Gastroesophageal sphincter (tissue), 4 donors: ENCODE measurements at regions not wholly inside any gene's neighbourhood (a gene's known extent, or its start where the extent isn't known, plus 50 kb on each side); places are given as distances from the start of the nearest gene placed in this dataset.

Source experiments
- ATAC-seq: fragments of 150-250 bp; one replicate; pipeline ENCODE4 v1.9.1; 2016; ENCODE audit warnings: mild to moderate bottlenecking, moderate library complexity
- H3K27ac ChIP-seq, 4 donors: fragments of 200-600 bp; sonication (generic) in 3 of 4; 1 replicate in 3 of 4; 2 replicates in 1 of 4; pipeline ENCODE4 v1.5.1; 2016 to 2019
- H3K27me3 ChIP-seq: fragments of 200-600 bp; sonication (generic); one replicate; pipeline ENCODE4 v1.5.1; 2019
- H3K36me3 ChIP-seq, 2 donors: fragments of 200-600 bp; sonication (generic); one replicate each; pipeline ENCODE4 v1.5.1; 2019; ENCODE audit warnings: control low read depth in 1 of 2
- H3K4me1 ChIP-seq, 3 donors: fragments of 200-600 bp; sonication (generic); 1 replicate in 2 of 3; 2 replicates in 1 of 3; pipeline ENCODE4 v1.5.1; 2016 to 2019; ENCODE audit warnings: control low read depth in 2 of 3
- H3K4me3 ChIP-seq, 2 donors: fragments of 200-600 bp; sonication (generic); one replicate each; pipeline ENCODE4 v1.5.1; 2019; ENCODE audit warnings: mild to moderate bottlenecking in 1 of 2, moderate library complexity in 1 of 2
- H3K9me3 ChIP-seq, 3 donors: fragments of 200-600 bp; sonication (generic); one replicate each; pipeline ENCODE4 v1.5.1; 2017 to 2019; ENCODE audit warnings: control low read depth in 2 of 3
- CTCF ChIP-seq, 4 experiments: fragments of 200-600 bp in 2 of 4; fragments of 450-650 bp in 2 of 4; sonication (generic) in 1 of 4; IDR thresholded peaks; one replicate each; pipeline ENCODE4 v1.5.1; 2017 to 2019; ENCODE audit warnings: antibody characterized with exemption in 4 of 4, mild to moderate bottlenecking in 2 of 4, moderate library complexity in 2 of 4
- EP300 ChIP-seq: sonication (generic); formaldehyde crosslinking; IDR thresholded peaks from one replicate; pipeline ENCODE4 v1.6.1; 2017; ENCODE audit warnings: antibody characterized with exemption, mild to moderate bottlenecking
- POLR2A ChIP-seq, 2 donors: fragments of 450-650 bp; IDR thresholded peaks; one replicate each; pipeline ENCODE4 v1.6.1; 2017; ENCODE audit warnings: antibody characterized with exemption in 2 of 2, mild to moderate bottlenecking in 2 of 2, moderate library complexity in 1 of 2
- POLR2AphosphoS5 ChIP-seq: sonication (generic); formaldehyde crosslinking; IDR thresholded peaks from one replicate; pipeline ENCODE4 v1.6.1; 2017; ENCODE audit warnings: antibody characterized with exemption
- WGBS, 2 donors: methylation state at CpG; one replicate each; pipeline ENCODE4 v1.1.5; 2018; ENCODE audit warnings: low coverage in 1 of 2; 5-methylcytosine and 5-hydroxymethylcytosine counted together

GRCh38 chr4:182017038-182017437, 226.2 kb upstream of the TENM3 start:
- Histone ChIP-seq H3K4me1 (no peaks in the 10 kb centered on the region), H3K36me3 (no peaks in the 10 kb centered on the region), H3K27ac (no peak overlapping the region), H3K27me3 (no peaks in the 10 kb centered on the region), H3K9me3 (no peaks in the 10 kb centered on the region), H3K4me3 (no peak overlapping the region)
- TF ChIP-seq EP300 (no peak), POLR2A (IDR thresholded peaks at IDR 0.05) (no peak), POLR2AphosphoS5 (no peak), CTCF (IDR thresholded peaks at IDR 0.05) (no peak)
- 90% methylated on average over 2 to 5 of the region's 5 CpGs for WGBS, 2 donors
- ATAC-seq = no peak

- no peak overlapping the region for H3K27ac ChIP-seq
- no peak overlapping the region for H3K4me3 ChIP-seq
- no peaks in the 10 kb centered on the region for H3K9me3 ChIP-seq
- H3K4me1 ChIP-seq = no peaks in the 10 kb centered on the region
- H3K27me3 ChIP-seq = no peaks in the 10 kb centered on the region
- ATAC-seq = no peak
- 88 to 92% methylated on average over 2 of the region's 2 CpGs for WGBS, 2 donors
- TF ChIP-seq CTCF (IDR thresholded peaks at IDR 0.05) (no peak), POLR2A (IDR thresholded peaks at IDR 0.05) (no peak)
- no peaks in the 10 kb centered on the region for H3K36me3 ChIP-seq
Observed at GRCh38 chr4:182018691-182019090, 224.5 kb upstream of the TENM3 start.

GRCh38 chr4:182019148-182019652, 224.0 kb upstream of the TENM3 start:
- Histone ChIP-seq H3K4me3 (no peak overlapping the region), H3K36me3 (no peaks in the 10 kb centered on the region), H3K9me3 (no peaks in the 10 kb centered on the region), H3K27me3 (no peaks in the 10 kb centered on the region), H3K27ac (no peak overlapping the region), H3K4me1 (no peaks in the 10 kb centered on the region)
- 87 to 91% methylated on average over 4 to 5 of the region's 5 CpGs for WGBS, 2 donors
- no peak for ATAC-seq
- no peak for TF ChIP-seq CTCF (IDR thresholded peaks at IDR 0.05)
- no peak for TF ChIP-seq POLR2A (IDR thresholded peaks at IDR 0.05)
- no peak for TF ChIP-seq EP300
- no peak for TF ChIP-seq POLR2AphosphoS5

GRCh38 chr4:182022909-182023308, 220.3 kb upstream of the TENM3 start:
- TF ChIP-seq EP300 (no peak), CTCF (IDR thresholded peaks at IDR 0.05) (no peak), POLR2A (IDR thresholded peaks at IDR 0.05) (no peak), POLR2AphosphoS5 (no peak)
- no peak overlapping the region for H3K27ac ChIP-seq
- ATAC-seq = no peak
- H3K4me1 ChIP-seq = no peaks in the 10 kb centered on the region
- H3K9me3 ChIP-seq = peaks cover 0 to 12% (median 0%) of the 10 kb centered on the region in 3 donors
- WGBS, 2 donors = 22 to 29% methylated on average over 4 to 5 of the region's 5 CpGs
- H3K27me3 ChIP-seq = no peaks in the 10 kb centered on the region
- H3K4me3 ChIP-seq = no peak overlapping the region
- no peaks in the 10 kb centered on the region for H3K36me3 ChIP-seq

GRCh38 chr4:182023469-182023868, 219.7 kb upstream of the TENM3 start:
- ATAC-seq = no peak
- 58 to 62% methylated on average over 3 of the region's 3 CpGs for WGBS, 2 donors

More at GRCh38 chr4:182023469-182023868, 219.7 kb upstream of the TENM3 start:
- Histone ChIP-seq H3K27me3 (no peaks in the 10 kb centered on the region), H3K9me3 (peaks cover 0 to 12% (median 0%) of the 10 kb centered on the region in 3 donors), H3K4me1 (no peaks in the 10 kb centered on the region), H3K36me3 (no peaks in the 10 kb centered on the region), H3K4me3 (no peak overlapping the region), H3K27ac (no peak overlapping the region)
- TF ChIP-seq POLR2A (IDR thresholded peaks at IDR 0.05) (no peak), CTCF (IDR thresholded peaks at IDR 0.05) (no peak), POLR2AphosphoS5 (no peak), EP300 (no peak)
